K562 (cell line): ENCODE measurements at regions not wholly inside any gene's neighbourhood (a gene's known extent, or its start where the extent isn't known, plus 50 kb on each side); places are given as distances from the start of the nearest gene placed in this dataset.

Experiments
- ATAC-seq: fragments of 200-7000 bp; cut with Tn5 transposase; 3 replicates; pipeline ENCODE4 v1.9.1; 2020; ENCODE audit warnings: moderate library complexity
- BruUV-seq: library from RNA; stranded (reverse); fragments of 400-500 nt; replicated peaks from 2 replicates; lab custom pipeline; 2021; lab: Mats Ljungman, UMichigan
- CTCF ChIA-PET: fragments of 300-600 bp; formaldehyde crosslinking; extraction: SDS; loops from one replicate; lab custom pipeline; 2021; ENCODE audit warnings: low intra/inter-chr PET ratio; lab: Yijun Ruan, JAX
- POLR2A ChIA-PET: fragments of 300-600, 350-650 bp; sonication (Branson Sonifier 250); formaldehyde crosslinking; extraction: SDS; loops from one replicate; lab custom pipeline; 2021; ENCODE audit warnings: antibody characterized with exemption, inconsistent platforms; lab: Yijun Ruan, JAX
- DNase-seq, 4 experiments: peaks; one replicate each; pipeline versions ENCODE4 v3.0.0 to v3.0.0-alpha.2; 2011 to 2018; ENCODE audit warnings: low spot score in 3 of 4, mixed read lengths in 3 of 4; ENCODE audit errors: extremely low read depth in 1 of 4
- FAIRE-seq: peaks from 2 replicates; lab custom pipeline; 2011; peaks lifted over from hg19 to GRCh38; lab: Jason Lieb, UNC
- H2AFZ ChIP-seq: 2 replicates; pipeline ENCODE4 v1.6.0; 2011; ENCODE audit warnings: low read depth, low read length, control low read depth, inconsistent platforms
- H3K27ac ChIP-seq: fragments of 200-600 bp; 3 replicates; pipeline ENCODE4 v1.8.0; 2011; ENCODE audit warnings: low read depth, mild to moderate bottlenecking, control low read depth, inconsistent platforms, low read length, moderate library complexity, mixed read lengths; ENCODE audit errors: extremely low read depth
- H3K27me3 ChIP-seq, 2 experiments: fragments of 300-600 bp in 1 of 2; 2 replicates in 1 of 2; 3 replicates in 1 of 2; pipeline versions ENCODE4 v1.6.0 to v1.8.0; 2011; ENCODE audit warnings: inconsistent platforms in 2 of 2, low read length in 2 of 2, mild to moderate bottlenecking in 1 of 2, mixed read lengths in 1 of 2, moderate library complexity in 1 of 2; ENCODE audit not compliant: control insufficient read depth in 2 of 2, insufficient read depth in 2 of 2
- H3K36me3 ChIP-seq: fragments of 300-600 bp; 3 replicates; pipeline ENCODE4 v1.8.0; 2011; ENCODE audit warnings: mild to moderate bottlenecking, low read length, inconsistent platforms; ENCODE audit not compliant: control insufficient read depth, insufficient read depth
- H3K4me1 ChIP-seq, 2 experiments: fragments of 200-600 bp in 1 of 2; replicated peaks in 1 of 2; 2 replicates in 1 of 2; 3 replicates in 1 of 2; pipeline versions ENCODE4 v1.5.1 to v1.8.0; 2011; ENCODE audit warnings: inconsistent platforms in 2 of 2, low read length in 2 of 2, mild to moderate bottlenecking in 1 of 2, mixed read lengths in 1 of 2, moderate library complexity in 1 of 2; ENCODE audit not compliant: control insufficient read depth in 2 of 2, insufficient read depth in 2 of 2
- H3K4me2 ChIP-seq: 2 replicates; pipeline ENCODE4 v1.6.1; 2011; ENCODE audit warnings: low read length, control low read depth, inconsistent platforms, mixed read lengths; ENCODE audit not compliant: insufficient read depth
- H3K4me3 ChIP-seq: fragments of 200-600 bp; sonication (generic), shearing (Covaris generic); 2 replicates; pipeline ENCODE4 v1.5.1; 2016; ENCODE audit warnings: control low read depth, inconsistent platforms
- H3K79me2 ChIP-seq: fragments of 200-600 bp; 3 replicates; pipeline ENCODE4 v1.8.0; 2011; ENCODE audit warnings: low read length, inconsistent platforms; ENCODE audit not compliant: control insufficient read depth, insufficient read depth
- H3K9ac ChIP-seq, 2 experiments: 2 replicates each; pipeline versions ENCODE4 v1.6.0 to v1.6.1; 2011; ENCODE audit warnings: low read depth in 2 of 2, low read length in 2 of 2, control low read depth in 1 of 2, inconsistent platforms in 1 of 2, mild to moderate bottlenecking in 1 of 2, mixed read lengths in 1 of 2; ENCODE audit not compliant: insufficient read depth in 1 of 2
- H3K9me1 ChIP-seq: one replicate; pipeline ENCODE4 v1.6.0; 2011; ENCODE audit warnings: inconsistent platforms, mild to moderate bottlenecking, low read length, moderate library complexity; ENCODE audit not compliant: control insufficient read depth, insufficient read depth
- H3K9me3 ChIP-seq: replicated peaks from 2 replicates; pipeline ENCODE4 v1.5.1; 2011; ENCODE audit warnings: low read depth, low read length, inconsistent platforms; ENCODE audit not compliant: control insufficient read depth, insufficient read depth
- H4K20me1 ChIP-seq: replicated peaks from 2 replicates; pipeline ENCODE4 v1.6.1; 2011; ENCODE audit warnings: low read length, inconsistent platforms, mixed read lengths; ENCODE audit not compliant: control insufficient read depth, insufficient read depth
- BCL6 ChIP-seq: fragments of 250-450 bp; sonication (Bioruptor Pico); IDR thresholded peaks from 2 replicates; pipeline ENCODE4 v1.4.0; 2020
- C11orf30 ChIP-seq: fragments of 450-650 bp; IDR thresholded peaks from 2 replicates; pipeline ENCODE4 v1.6.1; 2016; ENCODE audit warnings: low read depth, mild to moderate bottlenecking
- CLOCK ChIP-seq: fragments of 250-450 bp; sonication (Bioruptor Pico); IDR thresholded peaks from 2 replicates; pipeline ENCODE4 v1.4.0; 2020; ENCODE audit warnings: mild to moderate bottlenecking, moderate library complexity, borderline replicate concordance
- EWSR1 ChIP-seq: fragments of 450-650 bp; IDR thresholded peaks from 2 replicates; pipeline ENCODE4 v1.6.1; 2018; ENCODE audit warnings: borderline replicate concordance, mild to moderate bottlenecking, low read depth, moderate library complexity; ENCODE audit not compliant: partially characterized antibody
- HMG20A ChIP-seq: fragments of 450-650 bp; formaldehyde crosslinking; conservative IDR thresholded peaks from 2 replicates; pipeline ENCODE4 v1.4.0; 2020; ENCODE audit warnings: mild to moderate bottlenecking, mixed read lengths
- MAFF ChIP-seq: IDR thresholded peaks from 2 replicates; pipeline ENCODE4 v1.6.1; 2012; ENCODE audit warnings: low read length, improper control_type of control experiment
- MAFG ChIP-seq: fragments of 450-650 bp; conservative IDR thresholded peaks from 2 replicates; pipeline ENCODE4 v1.6.1; 2016; ENCODE audit warnings: missing genetic modification characterization, missing compliant biosample characterization
- PCBP1 ChIP-seq: fragments of 200-400 bp; formaldehyde crosslinking; IDR thresholded peaks from 2 replicates; pipeline ENCODE4 v1.6.1; 2018; ENCODE audit warnings: mild to moderate bottlenecking, low read depth, low read length; ENCODE audit not compliant: poor library complexity, severe bottlenecking
- RUNX1 ChIP-seq: sonication (generic); IDR thresholded peaks from 2 replicates; pipeline ENCODE4 v1.6.1; 2016; ENCODE audit warnings: antibody characterized with exemption, low read depth
- ZNF316 ChIP-seq: fragments of 450-650 bp; IDR thresholded peaks from 2 replicates; pipeline ENCODE4 v1.6.1; 2016
- WGBS: fragments of 100-300 bp; shearing (Covaris generic); methylation state at CpG from one replicate; pipeline ENCODE4 v1.1.6; 2016; ENCODE audit warnings: low coverage, mixed read lengths; ENCODE audit not compliant: insufficient coverage; ENCODE audit errors: missing lambda C conversion rate; 5-methylcytosine and 5-hydroxymethylcytosine counted together
- in situ Hi-C: fragments of 300-500 bp; cut with MboI; formaldehyde crosslinking; loops from 4 replicates; pipeline ENCODE4 v1.15.0; 2018; ENCODE audit warnings: inconsistent platforms, mixed read lengths
- intact Hi-C: fragments of 100-400 bp; cut with micrococcal nuclease; formaldehyde crosslinking; loops from 2 replicates; pipeline ENCODE4 v1.14.2; 2022
- TF ChIP-seq, protein P1 (sequence below), 2 experiments: fragments of 150-350 bp in 1 of 2; IDR thresholded peaks; 2 replicates each; pipeline ENCODE4 v1.6.1; 2012 to 2016; ENCODE audit warnings: low read depth in 2 of 2, low read length in 2 of 2, mild to moderate bottlenecking in 1 of 2, moderate library complexity in 1 of 2

DNA sequence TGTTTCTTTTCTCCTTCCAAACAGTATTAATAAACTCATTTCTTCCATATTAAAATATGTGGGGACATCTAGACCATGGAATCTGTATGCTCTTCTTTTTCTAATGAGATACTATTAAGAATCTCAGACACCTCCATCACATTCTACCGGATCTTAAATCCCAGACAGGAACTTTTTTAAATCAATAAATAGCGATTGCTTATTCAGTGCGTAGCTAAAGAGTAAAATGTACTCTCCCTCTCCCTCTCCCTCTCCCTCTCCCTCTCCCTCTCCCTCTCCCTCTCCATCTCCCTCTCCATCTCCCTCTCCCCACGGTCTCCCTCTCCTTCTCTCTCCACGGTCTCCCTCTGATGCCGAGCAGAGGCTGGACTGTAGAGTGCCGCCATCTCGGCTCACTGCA lies 297.0 kb downstream of the HNRNPD start:
- POLR2A ChIA-PET, result interaction anchor here (0.6 kb wide), 1 partner anchor 348 kb away, joined by 3 read pairs; no protein-coding TSS in a partner anchor
- intact Hi-C loops, result no loop called here
- DNase-seq (no peak), ATAC-seq (no peak), FAIRE-seq (no peak)
- no peaks in the 10 kb centered on the region for H3K4me1 ChIP-seq
- no peaks in the 10 kb centered on the region for H3K9me1 ChIP-seq
- H3K79me2 ChIP-seq, result no peaks in the 10 kb centered on the region
- in situ Hi-C loops, result no loop called here
- H2AFZ ChIP-seq, result no peak overlapping the region
- no peak for TF ChIP-seq HMG20A (CRISPR knock-in tag)
- TF ChIP-seq PCBP1, result peak; percentile 70
- no TSS peak for BruUV-seq
- WGBS, result 0% methylated on average over 1 of the region's 8 CpGs
- no peaks in the 10 kb centered on the region for H3K36me3 ChIP-seq
- CTCF ChIA-PET, result no interaction called here
- H3K9me3 ChIP-seq, result no peaks in the 10 kb centered on the region
- H4K20me1 ChIP-seq, result no peaks in the 10 kb centered on the region
- no peak overlapping the region for H3K27ac ChIP-seq
- no peak overlapping the region for H3K4me2 ChIP-seq
- H3K9ac ChIP-seq, result no peak overlapping the region
- H3K4me3 ChIP-seq, result no peak overlapping the region
- H3K27me3 ChIP-seq, result peaks cover 6 to 9% of the 10 kb centered on the region in 2 experiments; a peak in 2 of 5 replicates

DNA sequence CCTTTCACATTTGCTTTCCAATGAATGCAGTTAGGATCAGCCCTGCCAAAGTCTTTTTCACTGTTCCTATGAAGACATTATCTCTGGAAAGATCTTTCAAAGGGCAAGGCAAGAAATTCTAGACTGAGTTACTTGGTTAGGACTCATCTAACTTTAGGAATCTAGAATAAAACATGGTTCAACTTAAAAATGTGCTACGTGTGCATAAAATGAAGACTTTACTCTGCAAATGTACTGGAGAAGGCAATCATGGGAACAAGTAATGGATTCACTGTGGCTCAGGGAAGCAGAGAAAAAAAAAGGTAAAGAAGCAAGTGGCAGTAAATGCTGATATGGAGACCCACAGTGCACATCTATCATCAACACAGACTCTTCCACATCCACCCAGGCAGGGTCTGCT lies 297.4 kb downstream of the HNRNPD start:
- ChIA-PET POLR2A (no interaction called here), CTCF (no interaction called here)
- 0% methylated on average over 1 of the region's 1 CpG for WGBS
- no peaks in the 10 kb centered on the region for H3K9me1 ChIP-seq
- H3K4me1 ChIP-seq, result no peaks in the 10 kb centered on the region
- no peak overlapping the region for H2AFZ ChIP-seq
- no TSS peak for BruUV-seq
- H3K79me2 ChIP-seq, result no peaks in the 10 kb centered on the region
- no peak overlapping the region for H3K9ac ChIP-seq
- no peaks in the 10 kb centered on the region for H3K36me3 ChIP-seq
- H3K4me3 ChIP-seq, result no peak overlapping the region
- no peak overlapping the region for H3K27ac ChIP-seq
- in situ Hi-C loops (no loop called here), intact Hi-C loops (no loop called here)
- no peak for FAIRE-seq
- ATAC-seq, result no peak
- no peak for DNase-seq
- no peaks in the 10 kb centered on the region for H4K20me1 ChIP-seq
- H3K9me3 ChIP-seq, result no peaks in the 10 kb centered on the region
- peaks cover 6 to 9% of the 10 kb centered on the region in 2 experiments; a peak in 2 of 5 replicates for H3K27me3 ChIP-seq
- no peak overlapping the region for H3K4me2 ChIP-seq
- TF ChIP-seq, protein P1, sequence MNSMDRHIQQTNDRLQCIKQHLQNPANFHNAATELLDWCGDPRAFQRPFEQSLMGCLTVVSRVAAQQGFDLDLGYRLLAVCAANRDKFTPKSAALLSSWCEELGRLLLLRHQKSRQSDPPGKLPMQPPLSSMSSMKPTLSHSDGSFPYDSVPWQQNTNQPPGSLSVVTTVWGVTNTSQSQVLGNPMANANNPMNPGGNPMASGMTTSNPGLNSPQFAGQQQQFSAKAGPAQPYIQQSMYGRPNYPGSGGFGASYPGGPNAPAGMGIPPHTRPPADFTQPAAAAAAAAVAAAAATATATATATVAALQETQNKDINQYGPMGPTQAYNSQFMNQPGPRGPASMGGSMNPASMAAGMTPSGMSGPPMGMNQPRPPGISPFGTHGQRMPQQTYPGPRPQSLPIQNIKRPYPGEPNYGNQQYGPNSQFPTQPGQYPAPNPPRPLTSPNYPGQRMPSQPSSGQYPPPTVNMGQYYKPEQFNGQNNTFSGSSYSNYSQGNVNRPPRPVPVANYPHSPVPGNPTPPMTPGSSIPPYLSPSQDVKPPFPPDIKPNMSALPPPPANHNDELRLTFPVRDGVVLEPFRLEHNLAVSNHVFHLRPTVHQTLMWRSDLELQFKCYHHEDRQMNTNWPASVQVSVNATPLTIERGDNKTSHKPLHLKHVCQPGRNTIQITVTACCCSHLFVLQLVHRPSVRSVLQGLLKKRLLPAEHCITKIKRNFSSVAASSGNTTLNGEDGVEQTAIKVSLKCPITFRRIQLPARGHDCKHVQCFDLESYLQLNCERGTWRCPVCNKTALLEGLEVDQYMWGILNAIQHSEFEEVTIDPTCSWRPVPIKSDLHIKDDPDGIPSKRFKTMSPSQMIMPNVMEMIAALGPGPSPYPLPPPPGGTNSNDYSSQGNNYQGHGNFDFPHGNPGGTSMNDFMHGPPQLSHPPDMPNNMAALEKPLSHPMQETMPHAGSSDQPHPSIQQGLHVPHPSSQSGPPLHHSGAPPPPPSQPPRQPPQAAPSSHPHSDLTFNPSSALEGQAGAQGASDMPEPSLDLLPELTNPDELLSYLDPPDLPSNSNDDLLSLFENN (IDR thresholded peaks at IDR 0.05; ENCODE audit: low read depth in 2 of 2, low read length in 2 of 2), result no peak
- peak; percentile 56; the same call in 1 of the 2 replicates for TF ChIP-seq C11orf30
- TF ChIP-seq BCL6, result no peak
- no peak for TF ChIP-seq CLOCK (CRISPR knock-in tag)
- no peak for TF ChIP-seq RUNX1
- no peak for TF ChIP-seq EWSR1
- TF ChIP-seq MAFF, result peak; percentile 70
- TF ChIP-seq MAFG, result peak; percentile 65
- TF ChIP-seq ZNF316, result peak; percentile 77
